NOMO-1 treated with dmso at 0.1 percent for 144 hours (cell line): ENCODE measurements at regions not wholly inside any gene's neighbourhood (a gene's known extent, or its start where the extent isn't known, plus 50 kb on each side); places are given as distances from the start of the nearest gene placed in this dataset.

Experiments used
- DNase-seq: peaks from one replicate; lab custom pipeline; 2025; ENCODE audit not compliant: unreplicated experiment; lab: John Stamatoyannopoulos, UW

DNA sequence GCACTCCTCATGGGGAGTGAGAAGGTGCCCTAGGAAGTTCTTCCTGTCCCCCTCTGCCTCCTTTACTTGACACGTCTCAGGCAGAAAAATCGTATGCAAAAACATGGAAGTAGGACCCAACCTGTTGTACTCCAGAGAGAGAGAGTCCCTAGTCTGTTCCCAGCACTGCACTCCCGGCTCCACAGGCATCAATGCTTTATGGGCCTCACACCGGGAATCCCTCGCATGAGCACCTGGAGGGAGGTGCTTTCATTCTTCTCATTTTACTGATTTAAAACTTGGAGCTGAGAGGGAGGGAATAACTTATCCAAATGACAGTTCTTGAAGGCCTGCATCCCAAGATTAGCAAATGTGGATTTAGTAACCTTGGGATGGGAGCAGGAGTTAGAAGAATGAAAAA lies 1101.4 kb downstream of the BCL11B start:
- DNase-seq: no peak

- no peak for DNase-seq
Observed at GRCh38 chr14:98171654-98172053, 1100.3 kb downstream of the BCL11B start.

DNA sequence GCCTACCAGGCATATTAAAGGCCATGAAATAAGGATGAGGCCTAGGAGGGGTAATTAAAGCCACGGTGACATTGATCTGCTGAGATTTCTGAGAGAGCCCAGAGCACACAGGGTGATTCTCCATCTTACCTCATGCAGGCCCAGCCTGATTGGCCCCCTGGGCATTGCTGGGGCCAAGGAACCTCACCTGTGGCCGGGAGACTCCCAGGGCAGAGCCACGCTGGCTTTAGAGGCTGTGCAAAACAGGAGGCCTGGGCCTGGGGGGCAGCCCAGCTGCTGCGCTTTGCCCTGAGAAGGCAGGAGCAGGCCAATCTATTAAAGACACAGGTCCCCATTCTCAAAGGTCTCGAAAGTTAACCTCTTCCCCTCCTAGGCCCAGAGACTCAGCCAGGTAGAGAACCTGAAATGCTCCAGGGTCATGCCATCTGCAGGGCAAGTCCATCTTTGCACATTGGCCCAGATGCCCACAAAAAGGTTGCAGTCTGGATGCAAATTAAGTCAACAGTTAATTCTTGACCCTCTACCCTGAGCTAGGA lies 1099.7 kb downstream of the BCL11B start:
- DNase-seq: no peak

GRCh38 chr14:98173305-98173704 lies 1098.7 kb downstream of the BCL11B start:
- no peak for DNase-seq

DNA sequence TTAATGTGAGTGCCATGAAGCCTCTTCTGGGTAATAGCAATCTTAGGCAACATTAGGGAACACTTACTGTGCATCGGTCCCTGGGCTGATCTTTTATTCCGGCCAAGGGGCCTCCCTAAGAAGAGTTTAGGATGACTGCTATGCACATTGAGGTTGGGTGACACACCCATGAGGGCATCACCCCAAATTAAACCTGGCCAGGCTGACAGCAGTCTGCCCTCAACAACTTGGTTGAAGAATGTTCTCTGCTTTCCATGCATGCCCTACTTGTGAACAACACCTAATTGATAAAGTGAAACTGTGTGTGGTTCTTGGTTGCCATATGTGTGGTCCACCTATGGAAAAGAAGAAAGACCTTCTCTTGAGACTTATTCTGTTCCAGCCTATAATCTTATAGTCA lies 1098.0 kb downstream of the BCL11B start:
- no peak for DNase-seq

- no peak for DNase-seq
Observed at GRCh38 chr14:98175436-98175835, 1096.6 kb downstream of the BCL11B start.

GRCh38 chr14:98175881-98176280 lies 1096.1 kb downstream of the BCL11B start:
- no peak for DNase-seq

DNA sequence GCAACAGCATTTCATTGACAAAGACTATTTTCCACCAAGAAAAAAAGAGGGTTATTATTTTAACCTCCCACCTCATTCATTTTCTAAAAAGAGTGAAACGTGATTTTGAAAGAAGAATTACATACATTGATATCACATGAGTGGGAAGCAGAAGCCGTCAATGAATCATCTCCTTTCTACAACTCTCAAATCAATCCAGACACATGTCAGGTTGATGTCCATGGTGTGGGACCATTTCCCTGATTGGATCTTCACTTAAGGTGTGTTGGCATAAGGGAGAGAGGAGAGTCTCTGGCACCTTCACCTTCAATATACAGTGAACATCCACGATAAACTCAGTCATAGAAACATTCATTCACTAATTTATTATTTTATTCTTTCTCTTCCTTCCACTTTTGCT lies 1095.1 kb downstream of the BCL11B start:
- no peak for DNase-seq

GRCh38 chr14:98177551-98177950 lies 1094.4 kb downstream of the BCL11B start:
- DNase-seq: no peak

DNA sequence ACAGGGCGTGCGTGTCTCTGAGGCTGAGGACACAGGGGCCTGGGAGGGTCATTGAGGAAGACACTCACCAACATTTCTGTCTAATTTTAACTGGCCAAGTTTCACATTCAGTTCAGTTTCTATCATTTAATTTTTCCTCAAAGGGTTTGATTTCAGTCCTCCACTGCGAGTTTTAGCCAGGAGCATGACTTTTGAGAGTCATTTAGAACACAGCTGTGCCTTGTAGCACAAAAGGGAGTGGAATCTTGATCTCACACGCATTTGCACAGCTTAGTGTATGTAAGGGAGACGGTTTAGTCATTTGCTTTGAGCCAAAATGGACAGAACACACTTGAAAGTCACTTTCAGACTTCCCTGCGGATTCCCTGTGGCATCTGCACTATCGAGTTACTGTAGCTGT lies 1090.8 kb downstream of the BCL11B start:
- no peak for DNase-seq

DNA sequence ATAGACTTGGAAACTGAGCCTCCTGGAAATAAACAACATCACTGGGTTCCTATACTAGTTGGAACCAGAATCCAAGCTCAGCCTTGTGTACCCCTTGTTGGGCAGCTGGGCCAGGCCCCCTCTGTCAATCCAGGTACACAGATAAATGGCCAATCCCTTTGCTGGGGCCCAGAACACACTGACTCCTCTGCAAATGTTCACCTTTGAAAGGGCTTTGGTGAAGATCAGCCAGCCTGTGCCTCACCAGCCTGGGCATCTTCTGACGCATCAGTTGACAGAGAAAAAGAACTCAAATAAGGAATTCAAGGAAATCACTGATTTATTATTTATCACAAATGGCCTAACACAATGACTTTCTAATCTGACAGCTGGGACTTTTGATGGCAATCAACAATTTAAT lies 1090.2 kb downstream of the BCL11B start:
- no peak for DNase-seq

DNA sequence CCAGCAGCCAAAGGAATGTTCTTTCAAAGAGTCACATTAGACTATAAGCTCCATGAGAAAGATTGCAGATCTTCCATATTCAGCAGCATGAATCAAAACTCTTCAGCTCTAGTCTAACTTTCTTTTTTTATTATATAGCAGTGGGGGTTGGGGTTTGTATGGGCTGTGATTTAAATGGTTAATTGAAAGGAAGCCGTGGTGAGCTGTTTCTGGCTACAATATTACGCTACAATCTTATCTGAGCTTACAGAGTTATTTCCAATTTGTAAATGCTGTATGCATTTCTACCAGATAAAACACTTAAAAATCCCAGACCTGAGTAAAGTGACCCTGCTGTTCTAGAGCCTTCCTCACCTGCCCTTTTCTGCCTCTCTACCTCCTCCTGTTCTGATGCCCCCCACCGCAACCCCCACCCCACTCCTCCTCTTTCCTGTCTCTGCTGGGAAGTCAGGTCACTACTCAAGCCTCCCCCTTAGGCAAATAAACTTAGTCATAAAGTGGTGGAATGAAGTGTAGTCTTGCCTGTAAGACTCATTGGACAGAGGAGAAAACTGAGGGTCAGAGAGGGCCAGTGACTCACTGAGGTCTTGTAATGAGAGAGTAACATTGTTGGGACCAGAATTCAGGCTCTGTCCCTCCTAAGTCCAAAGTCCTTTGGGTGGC lies 1089.5 kb downstream of the BCL11B start:
- no peak for DNase-seq

DNA sequence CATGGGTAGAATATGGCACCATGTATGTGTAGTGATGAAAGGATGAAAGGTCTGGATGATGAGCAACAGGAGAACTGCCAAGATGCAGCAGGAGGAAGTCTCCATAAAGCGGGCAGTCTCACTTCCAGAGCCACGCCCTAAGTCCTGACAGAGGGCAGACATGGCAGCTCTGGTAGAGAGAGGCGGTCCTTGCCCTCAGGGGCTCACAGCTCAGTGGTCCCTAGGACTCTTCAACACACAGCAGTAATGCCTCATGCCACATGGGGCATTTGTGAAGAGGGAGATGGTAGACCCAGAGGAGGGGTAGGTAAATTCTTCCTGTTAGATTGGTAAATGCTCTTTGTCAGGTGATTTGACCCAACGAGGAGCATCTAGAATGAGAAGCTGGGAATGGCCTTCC lies 1088.4 kb downstream of the BCL11B start:
- no peak for DNase-seq

DNA sequence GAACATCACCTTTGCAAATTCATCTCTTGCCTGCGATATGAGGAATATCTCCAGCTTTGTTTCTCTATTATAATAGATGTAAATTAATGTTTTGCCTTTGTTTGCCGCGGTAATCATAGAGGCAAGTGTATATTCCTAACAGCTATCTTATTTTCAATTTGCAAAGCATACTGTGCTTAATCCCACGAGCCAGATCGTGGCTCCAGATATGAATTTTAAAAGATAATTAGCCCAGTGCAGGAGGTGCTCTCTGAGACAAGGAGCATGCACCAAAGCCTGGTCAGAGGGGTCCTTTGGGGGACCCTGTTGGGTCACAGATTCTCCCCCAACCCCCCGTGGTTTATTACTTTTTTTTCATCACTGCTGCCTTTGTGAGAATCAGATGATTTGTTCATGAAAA lies 1087.5 kb downstream of the BCL11B start:
- no peak for DNase-seq

- no peak for DNase-seq
Observed at GRCh38 chr14:98185036-98185435, 1087.0 kb downstream of the BCL11B start.

GRCh38 chr14:98186140-98186539 lies 1085.9 kb downstream of the BCL11B start:
- no peak for DNase-seq

GRCh38 chr14:98187281-98187680 lies 1084.7 kb downstream of the BCL11B start:
- DNase-seq: no peak

- no peak for DNase-seq
Observed at GRCh38 chr14:98189062-98189461, 1082.9 kb downstream of the BCL11B start.

DNA sequence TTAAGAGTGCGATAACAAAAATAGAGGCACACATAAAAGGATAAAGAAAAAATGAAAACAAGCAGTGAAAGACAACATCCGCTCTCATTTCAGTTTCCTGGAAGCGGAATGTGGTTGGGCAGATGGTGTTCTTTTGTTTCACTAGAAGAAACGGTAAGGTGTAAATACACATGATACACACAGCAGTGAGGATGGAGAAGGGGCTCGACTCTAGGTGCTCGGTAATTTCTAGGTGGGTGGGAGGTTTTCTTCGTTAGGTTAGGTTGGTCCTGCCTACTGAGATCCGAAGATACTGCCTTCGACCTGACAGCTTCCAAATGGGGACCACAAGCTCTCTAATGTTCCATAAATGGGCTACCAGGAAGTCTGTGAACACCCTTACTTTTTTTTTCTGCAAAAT lies 1082.5 kb downstream of the BCL11B start:
- DNase-seq: no peak

DNA sequence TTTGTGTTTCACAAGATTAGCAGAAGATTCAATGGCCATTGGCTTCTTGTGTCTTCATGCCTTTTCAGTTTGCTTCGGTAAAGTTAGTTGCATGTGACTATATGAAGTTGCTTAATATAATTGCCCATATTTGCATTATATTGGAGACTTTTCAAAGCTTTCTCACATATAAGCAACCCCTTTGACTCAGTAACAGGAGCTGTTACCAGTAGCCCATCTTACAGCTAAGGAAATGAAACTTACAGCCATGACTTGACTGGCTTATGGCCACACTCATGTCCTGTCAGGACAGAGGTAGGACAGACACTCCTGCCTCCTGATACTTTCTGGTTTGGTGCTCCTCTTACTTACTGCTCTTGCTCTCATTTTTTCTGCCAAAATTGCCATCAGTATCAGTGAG lies 1082.1 kb downstream of the BCL11B start:
- no peak for DNase-seq

GRCh38 chr14:98192946-98193345 lies 1079.1 kb downstream of the BCL11B start:
- no peak for DNase-seq

DNA sequence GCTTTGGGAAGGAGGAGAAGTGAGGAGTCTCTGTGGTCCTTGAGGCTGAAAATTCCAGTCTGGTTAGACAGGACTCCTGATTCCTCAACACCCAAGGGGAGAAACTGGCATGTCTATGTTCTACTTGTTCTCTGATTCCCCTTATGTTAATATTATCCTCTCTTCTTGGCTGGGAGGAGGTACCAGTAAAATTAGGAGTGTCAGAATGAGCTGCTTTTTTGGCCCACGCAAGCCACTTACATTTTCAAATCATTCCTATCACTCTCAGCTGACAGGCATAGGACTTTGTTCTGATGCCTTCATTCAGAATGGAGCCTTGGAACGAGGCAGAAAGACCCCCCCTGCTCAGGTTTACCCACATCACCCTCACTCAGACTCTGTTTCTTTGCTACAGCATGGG lies 1077.2 kb downstream of the BCL11B start:
- no peak for DNase-seq

GRCh38 chr14:98195256-98195655 lies 1076.7 kb downstream of the BCL11B start:
- no peak for DNase-seq
